ENCODE measurements at regions not wholly inside any gene's neighbourhood (a gene's known extent, or its start where the extent isn't known, plus 50 kb on each side); places are given as distances from the start of the nearest gene placed in this dataset.

DNA sequence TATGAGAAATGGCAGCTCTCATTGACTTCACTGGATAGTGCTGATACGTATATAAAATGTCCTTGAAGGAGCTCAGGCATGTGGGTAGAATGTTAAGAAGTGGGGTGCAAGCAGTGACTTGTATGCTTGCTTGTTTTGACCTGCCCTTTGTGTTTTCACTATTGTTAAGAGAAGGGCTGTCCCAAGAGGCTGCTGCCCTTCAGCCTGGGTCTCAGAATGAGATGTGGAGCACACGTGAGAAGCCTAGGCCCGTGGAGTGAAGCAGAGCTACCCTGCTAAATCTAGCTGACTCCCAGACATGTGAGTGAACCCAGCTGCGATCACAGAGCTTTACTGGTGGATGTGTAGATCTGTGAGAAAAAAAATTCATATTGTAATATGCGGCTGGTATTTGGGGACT, 305.3 kb upstream of the RGS17 start:
- no TSS peak for BruUV-seq (replicated peaks)
- H3K9me3 ChIP-seq (replicated peaks; ENCODE audit: control insufficient read depth, insufficient read depth, low read depth, low read length) = peaks cover 4% of the 10 kb centered on the region
- FAIRE-seq (no peak), ATAC-seq (no peak), DNase-seq (ENCODE audit: extremely low read depth in 1 of 4, low spot score in 3 of 4) (no peak)
- no peak for TF ChIP-seq ZNF263 (CRISPR knock-in tag; IDR thresholded peaks at IDR 0.05; ENCODE audit: borderline replicate concordance)
- TF ChIP-seq PPARD (CRISPR knock-in tag; IDR thresholded peaks at IDR 0.05) = no peak
- no peak for TF ChIP-seq CBX5 (IDR thresholded peaks at IDR 0.05; ENCODE audit: borderline replicate concordance, low read depth)
- no peak for TF ChIP-seq EZH2 (IDR thresholded peaks at IDR 0.05; ENCODE audit: borderline replicate concordance, low read depth, low read length)
- no peak for TF ChIP-seq ZFPM2 (CRISPR knock-in tag; IDR thresholded peaks at IDR 0.05)
- TF ChIP-seq, protein P1, sequence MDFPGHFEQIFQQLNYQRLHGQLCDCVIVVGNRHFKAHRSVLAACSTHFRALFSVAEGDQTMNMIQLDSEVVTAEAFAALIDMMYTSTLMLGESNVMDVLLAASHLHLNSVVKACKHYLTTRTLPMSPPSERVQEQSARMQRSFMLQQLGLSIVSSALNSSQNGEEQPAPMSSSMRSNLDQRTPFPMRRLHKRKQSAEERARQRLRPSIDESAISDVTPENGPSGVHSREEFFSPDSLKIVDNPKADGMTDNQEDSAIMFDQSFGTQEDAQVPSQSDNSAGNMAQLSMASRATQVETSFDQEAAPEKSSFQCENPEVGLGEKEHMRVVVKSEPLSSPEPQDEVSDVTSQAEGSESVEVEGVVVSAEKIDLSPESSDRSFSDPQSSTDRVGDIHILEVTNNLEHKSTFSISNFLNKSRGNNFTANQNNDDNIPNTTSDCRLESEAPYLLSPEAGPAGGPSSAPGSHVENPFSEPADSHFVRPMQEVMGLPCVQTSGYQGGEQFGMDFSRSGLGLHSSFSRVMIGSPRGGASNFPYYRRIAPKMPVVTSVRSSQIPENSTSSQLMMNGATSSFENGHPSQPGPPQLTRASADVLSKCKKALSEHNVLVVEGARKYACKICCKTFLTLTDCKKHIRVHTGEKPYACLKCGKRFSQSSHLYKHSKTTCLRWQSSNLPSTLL (IDR thresholded peaks at IDR 0.05) = no peak
- no peak for TF ChIP-seq MGA (IDR thresholded peaks at IDR 0.05)
- TF ChIP-seq MAFG (tag; conservative IDR thresholded peaks at IDR 0.05) = no peak
- TF ChIP-seq ZNF77 (CRISPR knock-in tag; IDR thresholded peaks at IDR 0.05) = no peak
- H2AFZ ChIP-seq (ENCODE audit: low read depth, low read length) = no peak overlapping the region
- intact Hi-C loops (cut with micrococcal nuclease) = no loop called here
- H3K4me3 ChIP-seq = no peak overlapping the region
- ChIA-PET POLR2A (no interaction called here), CTCF (ENCODE audit: low intra/inter-chr PET ratio) (no interaction called here)
- in situ Hi-C loops (cut with MboI) = no loop called here
- no peaks in the 10 kb centered on the region for H3K9me1 ChIP-seq (ENCODE audit: control insufficient read depth, insufficient read depth, low read length)
- H3K4me2 ChIP-seq (ENCODE audit: insufficient read depth, low read length) = no peak overlapping the region
- no peaks in the 10 kb centered on the region for H3K27me3 ChIP-seq (ENCODE audit: control insufficient read depth in 2 of 2, insufficient read depth in 2 of 2, low read length in 2 of 2)
- H4K20me1 ChIP-seq (replicated peaks; ENCODE audit: control insufficient read depth, insufficient read depth, low read length) = no peaks in the 10 kb centered on the region
- no peaks in the 10 kb centered on the region for H3K36me3 ChIP-seq (ENCODE audit: control insufficient read depth, insufficient read depth, low read length)
- WGBS (ENCODE audit: insufficient coverage, low coverage, missing lambda C conversion rate) = 1% methylated on average over 5 of the region's 5 CpGs
- no peak overlapping the region for H3K9ac ChIP-seq (ENCODE audit: insufficient read depth in 1 of 2, low read depth in 2 of 2, low read length in 2 of 2)
- no peaks in the 10 kb centered on the region for H3K4me1 ChIP-seq (replicated peaks in 1 of 2; ENCODE audit: control insufficient read depth in 2 of 2, insufficient read depth in 2 of 2, low read length in 2 of 2)
- H3K79me2 ChIP-seq (ENCODE audit: control insufficient read depth, insufficient read depth, low read length) = no peaks in the 10 kb centered on the region
- no peak overlapping the region for H3K27ac ChIP-seq (ENCODE audit: extremely low read depth, low read depth, low read length)
